Omental fat pad (tissue), 3 donors: ENCODE measurements at regions not wholly inside any gene's neighbourhood (a gene's known extent, or its start where the extent isn't known, plus 50 kb on each side); places are given as distances from the start of the nearest gene placed in this dataset.

Experiments
- ATAC-seq: fragments of 150-250 bp; one replicate; pipeline ENCODE4 v1.9.1; 2016; ENCODE audit warnings: mild to moderate bottlenecking, moderate library complexity; ENCODE audit not compliant: low FRiP score
- DNase-seq: peaks from one replicate; pipeline ENCODE4 v3.0.0-alpha.2; 2019; ENCODE audit warnings: low spot score
- TF ChIP-seq, protein P1 (sequence below), 3 donors: fragments of 450-650 bp; IDR thresholded peaks; one replicate each; pipeline ENCODE4 v1.5.1; 2016 to 2017; ENCODE audit warnings: antibody characterized with exemption in 3 of 3, mild to moderate bottlenecking in 3 of 3, moderate library complexity in 2 of 3

- no peak for DNase-seq
- ATAC-seq = no peak
- TF ChIP-seq, protein P1, sequence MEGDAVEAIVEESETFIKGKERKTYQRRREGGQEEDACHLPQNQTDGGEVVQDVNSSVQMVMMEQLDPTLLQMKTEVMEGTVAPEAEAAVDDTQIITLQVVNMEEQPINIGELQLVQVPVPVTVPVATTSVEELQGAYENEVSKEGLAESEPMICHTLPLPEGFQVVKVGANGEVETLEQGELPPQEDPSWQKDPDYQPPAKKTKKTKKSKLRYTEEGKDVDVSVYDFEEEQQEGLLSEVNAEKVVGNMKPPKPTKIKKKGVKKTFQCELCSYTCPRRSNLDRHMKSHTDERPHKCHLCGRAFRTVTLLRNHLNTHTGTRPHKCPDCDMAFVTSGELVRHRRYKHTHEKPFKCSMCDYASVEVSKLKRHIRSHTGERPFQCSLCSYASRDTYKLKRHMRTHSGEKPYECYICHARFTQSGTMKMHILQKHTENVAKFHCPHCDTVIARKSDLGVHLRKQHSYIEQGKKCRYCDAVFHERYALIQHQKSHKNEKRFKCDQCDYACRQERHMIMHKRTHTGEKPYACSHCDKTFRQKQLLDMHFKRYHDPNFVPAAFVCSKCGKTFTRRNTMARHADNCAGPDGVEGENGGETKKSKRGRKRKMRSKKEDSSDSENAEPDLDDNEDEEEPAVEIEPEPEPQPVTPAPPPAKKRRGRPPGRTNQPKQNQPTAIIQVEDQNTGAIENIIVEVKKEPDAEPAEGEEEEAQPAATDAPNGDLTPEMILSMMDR (IDR thresholded peaks at IDR 0.05) = no peak
These were observed 206.1 kb upstream of the PROK2 start for GRCh38 chr3:71991046-71991445.

DNA sequence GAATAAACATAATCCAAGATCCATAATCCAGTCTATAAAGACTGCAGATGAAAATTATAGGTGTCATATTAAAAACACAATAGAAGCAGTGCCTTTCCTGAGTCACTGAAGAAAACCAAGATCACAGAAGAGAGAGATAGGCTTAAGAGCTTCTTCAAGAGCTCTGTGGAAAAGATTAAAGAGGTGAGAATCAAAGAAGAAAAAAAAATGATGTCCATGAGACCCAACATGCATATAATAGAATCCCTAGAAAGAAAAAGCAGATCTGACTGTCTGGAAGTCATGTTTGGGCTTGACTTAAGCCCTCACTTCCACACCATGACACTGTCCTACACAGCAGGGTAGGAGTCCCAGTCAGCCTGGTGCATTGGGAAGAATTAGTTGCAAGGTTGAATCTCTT, 205.6 kb upstream of the PROK2 start:
- no peak for DNase-seq

DNA sequence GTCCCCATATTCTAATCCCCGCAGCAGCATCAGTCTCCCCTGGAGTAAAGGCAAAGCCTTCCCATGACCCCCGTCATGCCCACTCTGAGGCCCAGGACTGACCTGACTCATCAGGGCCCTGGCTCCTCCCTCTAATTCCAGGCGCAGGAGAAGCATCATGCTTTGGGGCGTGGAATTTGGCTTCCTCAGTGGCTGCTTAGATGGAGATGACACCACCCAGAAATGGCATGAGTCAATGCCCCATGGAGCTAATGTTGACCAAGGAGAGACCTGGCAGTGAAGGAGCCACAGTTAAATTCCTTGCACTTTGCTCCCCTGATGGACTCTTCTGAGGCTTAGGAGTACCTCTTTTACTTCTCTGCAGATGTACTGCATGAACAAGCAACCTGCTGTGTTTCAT, 204.2 kb upstream of the PROK2 start:
- no peak for DNase-seq
- ATAC-seq = no peak
- TF ChIP-seq, protein P1 (IDR thresholded peaks at IDR 0.05) = no peak

More for the DNA sequence above, 205.6 kb upstream of the PROK2 start:
- ATAC-seq = no peak
- TF ChIP-seq, protein P1 (IDR thresholded peaks at IDR 0.05) = no peak

DNA sequence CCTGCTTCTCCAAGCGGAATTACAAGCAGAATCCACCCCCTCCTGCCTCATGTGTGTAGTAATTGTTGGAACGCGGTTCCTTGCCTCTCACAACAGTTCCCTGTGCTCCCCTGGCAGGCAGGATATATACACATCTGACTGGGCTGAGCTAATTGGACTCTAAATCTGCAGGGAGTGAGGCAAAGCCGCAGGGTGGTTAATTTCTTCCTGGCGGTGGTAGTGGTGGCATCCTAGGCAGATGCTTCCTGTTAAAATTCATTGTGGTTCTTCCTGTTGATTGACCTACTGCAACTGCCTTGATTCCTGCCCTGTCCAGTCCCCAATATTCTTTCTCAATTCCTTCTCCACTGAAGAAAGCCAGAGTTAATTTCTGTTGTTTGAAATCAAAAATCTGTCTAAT, 202.9 kb upstream of the PROK2 start:
- no peak for DNase-seq

DNA sequence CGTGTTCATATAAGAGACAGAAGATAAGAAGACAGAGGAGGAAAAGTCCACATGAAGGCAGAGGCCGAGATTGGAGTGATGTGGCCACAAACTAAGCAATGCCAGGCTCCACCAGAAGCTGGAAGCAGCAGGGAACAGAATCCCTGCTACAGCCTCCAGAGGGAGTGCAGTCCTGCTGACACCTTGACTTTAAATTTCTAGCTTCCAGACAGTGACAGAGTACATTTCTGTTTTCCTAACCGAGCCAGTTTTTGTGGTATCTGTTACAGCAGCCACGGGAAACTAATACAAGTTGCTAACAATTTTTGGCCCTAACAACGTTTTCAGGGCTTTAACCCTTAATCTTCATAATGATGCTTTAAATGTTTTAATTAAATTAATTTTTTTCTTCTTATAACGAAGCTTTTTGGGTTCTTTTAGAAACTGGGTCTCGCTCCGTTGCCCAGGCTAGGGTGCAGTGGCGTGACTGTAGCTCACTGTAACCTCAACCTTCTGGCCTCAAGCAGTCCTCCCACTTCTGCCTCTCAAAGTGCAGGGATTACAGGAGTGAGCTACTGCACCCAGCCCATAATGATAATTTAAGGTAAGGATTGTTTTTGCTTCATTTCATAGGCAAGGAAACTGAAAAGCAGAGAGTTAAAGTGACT, 202.3 kb upstream of the PROK2 start:
- no peak for ATAC-seq
- DNase-seq = no peak
- TF ChIP-seq, protein P1 (IDR thresholded peaks at IDR 0.05) = no peak

More for the DNA sequence above, 202.9 kb upstream of the PROK2 start:
- TF ChIP-seq, protein P1 (IDR thresholded peaks at IDR 0.05) = no peak
- no peak for ATAC-seq

DNA sequence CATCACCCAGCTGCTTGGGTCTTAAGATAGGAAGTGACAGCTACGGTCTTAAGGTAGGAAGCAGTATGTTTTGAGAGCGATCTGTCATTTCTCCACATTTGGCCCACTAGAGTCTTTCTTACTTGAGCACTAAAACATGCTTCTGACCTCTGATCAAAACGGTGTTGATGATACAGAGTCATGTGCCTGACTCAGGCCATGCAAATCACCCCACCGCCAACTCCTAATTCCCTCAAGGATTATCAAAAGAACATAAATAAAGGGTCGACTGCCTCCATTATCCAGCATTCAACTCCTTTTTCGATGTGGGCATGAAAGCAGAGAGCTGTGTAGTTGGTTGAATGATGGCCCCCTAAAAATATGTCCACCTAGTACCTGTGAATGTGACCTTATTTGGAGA, 201.7 kb upstream of the PROK2 start:
- DNase-seq (no peak), ATAC-seq (no peak)
- TF ChIP-seq, protein P1 (IDR thresholded peaks at IDR 0.05) = no peak

GRCh38 chr3:71984843-71985613, 200.1 kb upstream of the PROK2 start:
- ATAC-seq (no peak), DNase-seq (no peak)
- TF ChIP-seq, protein P1 (IDR thresholded peaks at IDR 0.05) = no peak
